Glutamatergic neuron (in vitro differentiated cells): ENCODE measurements at regions not wholly inside any gene's neighbourhood (a gene's known extent, or its start where the extent isn't known, plus 50 kb on each side); places are given as distances from the start of the nearest gene placed in this dataset.

Source experiments
- DNase-seq: peaks from one replicate; pipeline ENCODE4 v3.0.0; 2022
- H3K27ac Mint-ChIP-seq: one replicate; pipeline ENCODE4 v1.8.0; 2020; ENCODE audit warnings: mild to moderate bottlenecking, mixed read lengths, inconsistent platforms; ENCODE audit not compliant: unreplicated experiment
- H3K27me3 Mint-ChIP-seq: one replicate; pipeline ENCODE4 v1.8.0; 2020; ENCODE audit warnings: mild to moderate bottlenecking, moderate library complexity, mixed read lengths, inconsistent platforms; ENCODE audit not compliant: unreplicated experiment
- H3K36me3 Mint-ChIP-seq: one replicate; pipeline ENCODE4 v1.8.0; 2020; ENCODE audit warnings: mild to moderate bottlenecking, mixed read lengths, inconsistent platforms; ENCODE audit not compliant: unreplicated experiment
- H3K4me1 Mint-ChIP-seq: one replicate; pipeline ENCODE4 v1.8.0; 2020; ENCODE audit warnings: mild to moderate bottlenecking, low read depth, mixed read lengths, inconsistent platforms; ENCODE audit not compliant: unreplicated experiment
- H3K4me3 Mint-ChIP-seq: one replicate; pipeline ENCODE4 v1.8.0; 2020; ENCODE audit warnings: mild to moderate bottlenecking, mixed read lengths, inconsistent platforms; ENCODE audit not compliant: unreplicated experiment
- H3K9me3 Mint-ChIP-seq: one replicate; pipeline ENCODE4 v1.8.0; 2020; ENCODE audit warnings: mild to moderate bottlenecking, moderate library complexity, mixed read lengths, inconsistent platforms; ENCODE audit not compliant: unreplicated experiment
- CTCF ChIP-seq: fragments of 200-600 bp; sonication (generic); IDR thresholded peaks from one replicate; pipeline ENCODE4 v1.5.0; 2021; ENCODE audit not compliant: partially characterized antibody, unreplicated experiment

GRCh38 chr13:34657716-34658115 is 284.4 kb upstream of the NBEA start:
- Mint-ChIP-seq H3K36me3 (peaks cover 5% of the 10 kb centered on the region), H3K27me3 (no peaks in the 10 kb centered on the region), H3K4me1 (no peaks in the 10 kb centered on the region), H3K4me3 (no peak overlapping the region), H3K27ac (no peak overlapping the region), H3K9me3 (peaks cover 2% of the 10 kb centered on the region)
- no peak for TF ChIP-seq CTCF
- DNase-seq: no peak

- Mint-ChIP-seq H3K4me3 (no peak overlapping the region), H3K27ac (no peak overlapping the region), H3K4me1 (peaks cover 2% of the 10 kb centered on the region), H3K9me3 (no peaks in the 10 kb centered on the region), H3K27me3 (peaks cover 4% of the 10 kb centered on the region), H3K36me3 (no peaks in the 10 kb centered on the region)
- TF ChIP-seq CTCF: no peak
- DNase-seq: no peak
Observed at GRCh38 chr13:34667286-34668218, 274.5 kb upstream of the NBEA start.

- TF ChIP-seq CTCF: no peak
- H3K4me1 Mint-ChIP-seq: peaks cover 2% of the 10 kb centered on the region
- no peak overlapping the region for H3K27ac Mint-ChIP-seq
- H3K4me3 Mint-ChIP-seq: no peak overlapping the region
- H3K36me3 Mint-ChIP-seq: no peaks in the 10 kb centered on the region
- peaks cover 2% of the 10 kb centered on the region for H3K27me3 Mint-ChIP-seq
- no peaks in the 10 kb centered on the region for H3K9me3 Mint-ChIP-seq
- DNase-seq: no peak
Observed at GRCh38 chr13:34671137-34671536, 270.9 kb upstream of the NBEA start.

GRCh38 chr13:34672631-34673030 is 269.4 kb upstream of the NBEA start:
- DNase-seq: no peak
- Mint-ChIP-seq H3K9me3 (no peaks in the 10 kb centered on the region), H3K4me1 (peaks cover 1% of the 10 kb centered on the region), H3K4me3 (no peak overlapping the region), H3K27ac (no peak overlapping the region), H3K36me3 (no peaks in the 10 kb centered on the region), H3K27me3 (peaks cover 2% of the 10 kb centered on the region)
- TF ChIP-seq CTCF: no peak

- Mint-ChIP-seq H3K4me1 (no peaks in the 10 kb centered on the region), H3K27me3 (no peaks in the 10 kb centered on the region), H3K9me3 (no peaks in the 10 kb centered on the region), H3K4me3 (no peak overlapping the region), H3K27ac (no peak overlapping the region), H3K36me3 (no peaks in the 10 kb centered on the region)
- no peak for TF ChIP-seq CTCF
- no peak for DNase-seq
Observed at GRCh38 chr13:34675626-34676025, 266.4 kb upstream of the NBEA start.
